Epithelial cell of esophagus (primary cell): ENCODE measurements at regions not wholly inside any gene's neighbourhood (a gene's known extent, or its start where the extent isn't known, plus 50 kb on each side); places are given as distances from the start of the nearest gene placed in this dataset.
"Not testable (repeated sequence)": the region's sequence is repeated elsewhere in the genome, so short reads cannot be mapped to it uniquely, and the experiment has no call there.

Experiments used
- DNase-seq: peaks from one replicate; pipeline ENCODE4 v3.0.0; 2010; ENCODE audit warnings: low read depth
- H3K4me3 ChIP-seq: 2 replicates; pipeline ENCODE4 v1.5.1; 2011; ENCODE audit warnings: mild to moderate bottlenecking, low read length, control low read depth
- CTCF ChIP-seq: IDR thresholded peaks from 2 replicates; pipeline ENCODE4 v1.5.1; 2011; ENCODE audit warnings: low read depth, mild to moderate bottlenecking, low read length, control low read depth, inconsistent platforms; ENCODE audit not compliant: insufficient read depth; ENCODE audit errors: missing control alignments

GRCh38 chr9:119881898-119882297 is 512.7 kb upstream of the BRINP1 start:
- no peak for DNase-seq

GRCh38 chr9:119880361-119880760 is 511.1 kb upstream of the BRINP1 start:
- DNase-seq, result no peak
- H3K4me3 ChIP-seq, result no peak overlapping the region
- no peak for TF ChIP-seq CTCF

More at GRCh38 chr9:119881898-119882297, 512.7 kb upstream of the BRINP1 start:
- TF ChIP-seq CTCF, result no peak
- H3K4me3 ChIP-seq, result no peak overlapping the region

- no peak for DNase-seq
- H3K4me3 ChIP-seq, result no peak overlapping the region
- no peak for TF ChIP-seq CTCF
These were observed 508.1 kb upstream of the BRINP1 start for GRCh38 chr9:119877306-119877705.

GRCh38 chr9:119873877-119874276 is 504.6 kb upstream of the BRINP1 start:
- no peak for DNase-seq
- no peak for TF ChIP-seq CTCF
- no peak overlapping the region for H3K4me3 ChIP-seq

GRCh38 chr9:119870251-119870650 is 501.0 kb upstream of the BRINP1 start:
- H3K4me3 ChIP-seq, DNase-seq: not testable (repeated sequence)

GRCh38 chr9:119868694-119869093 is 499.5 kb upstream of the BRINP1 start:
- no peak overlapping the region for H3K4me3 ChIP-seq
- no peak for TF ChIP-seq CTCF
- DNase-seq, result no peak

- H3K4me3 ChIP-seq, result no peak overlapping the region
- no peak for DNase-seq
- TF ChIP-seq CTCF, result no peak
These were observed 492.6 kb upstream of the BRINP1 start for GRCh38 chr9:119861842-119862241.

GRCh38 chr9:119859128-119859527 is 489.9 kb upstream of the BRINP1 start:
- DNase-seq, result no peak
- TF ChIP-seq CTCF, result no peak
- H3K4me3 ChIP-seq, result no peak overlapping the region
